ENCODE measurements at regions not wholly inside any gene's neighbourhood (a gene's known extent, or its start where the extent isn't known, plus 50 kb on each side); places are given as distances from the start of the nearest gene placed in this dataset.

DNA sequence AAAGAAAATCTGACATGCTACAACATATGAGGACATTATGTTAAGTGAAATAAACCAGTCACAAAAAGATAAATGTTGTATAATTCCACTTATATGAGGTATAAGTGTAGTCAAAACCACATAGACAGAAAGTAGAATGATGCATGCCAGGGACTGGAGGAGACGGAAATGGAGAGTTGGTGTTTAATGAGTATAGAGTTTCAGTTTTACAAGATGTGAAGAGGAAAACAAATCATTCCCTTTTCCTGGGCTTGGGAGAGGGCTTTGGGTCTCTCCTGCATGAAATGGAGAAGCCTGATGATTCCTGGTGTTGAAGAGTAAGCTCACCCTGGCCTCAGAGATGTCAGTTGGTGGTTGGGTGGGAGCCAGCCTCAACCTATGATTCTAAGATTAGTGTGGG, 158.4 kb upstream of the PLXNC1 start:
- TF ChIP-seq CTCF (conservative IDR thresholded peaks at IDR 0.05): no peak
- no peak for TF ChIP-seq ZFX (IDR thresholded peaks at IDR 0.05)

All from C4-2B (cell line).